Epithelial cell of esophagus (primary cell): ENCODE measurements at regions not wholly inside any gene's neighbourhood (a gene's known extent, or its start where the extent isn't known, plus 50 kb on each side); places are given as distances from the start of the nearest gene placed in this dataset.

Source experiments
- DNase-seq: peaks from one replicate; pipeline ENCODE4 v3.0.0; 2010; ENCODE audit warnings: low read depth
- H3K4me3 ChIP-seq: 2 replicates; pipeline ENCODE4 v1.5.1; 2011; ENCODE audit warnings: mild to moderate bottlenecking, low read length, control low read depth
- TF ChIP-seq, protein P1 (sequence below): IDR thresholded peaks from 2 replicates; pipeline ENCODE4 v1.5.1; 2011; ENCODE audit warnings: low read depth, mild to moderate bottlenecking, low read length, control low read depth, inconsistent platforms; ENCODE audit not compliant: insufficient read depth; ENCODE audit errors: missing control alignments

- no peak for DNase-seq
- TF ChIP-seq, protein P1, sequence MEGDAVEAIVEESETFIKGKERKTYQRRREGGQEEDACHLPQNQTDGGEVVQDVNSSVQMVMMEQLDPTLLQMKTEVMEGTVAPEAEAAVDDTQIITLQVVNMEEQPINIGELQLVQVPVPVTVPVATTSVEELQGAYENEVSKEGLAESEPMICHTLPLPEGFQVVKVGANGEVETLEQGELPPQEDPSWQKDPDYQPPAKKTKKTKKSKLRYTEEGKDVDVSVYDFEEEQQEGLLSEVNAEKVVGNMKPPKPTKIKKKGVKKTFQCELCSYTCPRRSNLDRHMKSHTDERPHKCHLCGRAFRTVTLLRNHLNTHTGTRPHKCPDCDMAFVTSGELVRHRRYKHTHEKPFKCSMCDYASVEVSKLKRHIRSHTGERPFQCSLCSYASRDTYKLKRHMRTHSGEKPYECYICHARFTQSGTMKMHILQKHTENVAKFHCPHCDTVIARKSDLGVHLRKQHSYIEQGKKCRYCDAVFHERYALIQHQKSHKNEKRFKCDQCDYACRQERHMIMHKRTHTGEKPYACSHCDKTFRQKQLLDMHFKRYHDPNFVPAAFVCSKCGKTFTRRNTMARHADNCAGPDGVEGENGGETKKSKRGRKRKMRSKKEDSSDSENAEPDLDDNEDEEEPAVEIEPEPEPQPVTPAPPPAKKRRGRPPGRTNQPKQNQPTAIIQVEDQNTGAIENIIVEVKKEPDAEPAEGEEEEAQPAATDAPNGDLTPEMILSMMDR: no peak
- H3K4me3 ChIP-seq: no peak overlapping the region
Observed at GRCh38 chr20:12435268-12435667, 517.6 kb downstream of the BTBD3 start.

- TF ChIP-seq, protein P1: no peak
- DNase-seq: no peak
Observed at GRCh38 chr20:12453711-12454110, 536.0 kb downstream of the BTBD3 start.

GRCh38 chr20:12455148-12455547, 537.5 kb downstream of the BTBD3 start:
- no peak overlapping the region for H3K4me3 ChIP-seq
- TF ChIP-seq, protein P1: no peak
- peak; percentile 8 for DNase-seq

More at GRCh38 chr20:12453711-12454110, 536.0 kb downstream of the BTBD3 start:
- H3K4me3 ChIP-seq: no peak overlapping the region

- H3K4me3 ChIP-seq: no peak overlapping the region
- TF ChIP-seq, protein P1: no peak
- DNase-seq: peak; percentile 19
Observed at GRCh38 chr20:12458241-12458640, 540.5 kb downstream of the BTBD3 start.

GRCh38 chr20:12464036-12464435, 544.7 kb upstream of the SPTLC3 start:
- TF ChIP-seq, protein P1: no peak
- no peak for DNase-seq
- H3K4me3 ChIP-seq: no peak overlapping the region

DNA sequence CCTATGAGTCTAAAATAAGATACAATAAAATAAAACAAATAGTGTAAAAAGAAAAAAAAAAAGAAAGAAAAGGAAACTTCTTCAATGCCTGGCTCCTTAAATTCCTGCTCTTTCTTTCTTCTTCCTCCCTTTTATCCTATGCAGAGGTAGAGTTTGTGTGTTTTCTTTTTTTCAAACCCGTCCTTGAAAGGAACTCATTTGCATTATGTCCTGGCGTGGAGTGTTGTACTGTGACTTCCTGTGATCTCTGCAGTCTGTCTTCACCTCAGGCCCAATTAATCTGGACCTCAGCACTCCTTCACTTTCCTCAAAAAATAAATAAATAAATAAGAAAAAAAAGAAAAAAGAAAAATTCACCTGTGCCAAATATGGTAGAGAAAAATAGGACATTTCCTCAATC, 541.9 kb upstream of the SPTLC3 start:
- DNase-seq: no peak
- no peak overlapping the region for H3K4me3 ChIP-seq
- TF ChIP-seq, protein P1: no peak

- no peak for DNase-seq
- TF ChIP-seq, protein P1: no peak
- H3K4me3 ChIP-seq: no peak overlapping the region
Observed at GRCh38 chr20:12467758-12468157, 541.0 kb upstream of the SPTLC3 start.
